Tibial artery (tissue), 4 donors: ENCODE measurements at regions not wholly inside any gene's neighbourhood (a gene's known extent, or its start where the extent isn't known, plus 50 kb on each side); places are given as distances from the start of the nearest gene placed in this dataset.
A peak's percentile ranks its signal among the peaks of the same experiment; 100 is the strongest.

Source experiments
- DNase-seq, 2 donors: peaks; one replicate each; pipeline ENCODE4 v3.0.0-alpha.2; 2019
- H3K27ac ChIP-seq, 2 donors: fragments of 200-600 bp; sonication (generic) in 1 of 2; 1 replicate in 1 of 2; 2 replicates in 1 of 2; pipeline ENCODE4 v1.5.1; 2018 to 2019; ENCODE audit warnings: mild to moderate bottlenecking in 1 of 2
- H3K27me3 ChIP-seq, 2 donors: fragments of 200-600 bp; sonication (generic) in 1 of 2; one replicate each; pipeline versions ENCODE4 v1.5.1 to v1.6.0; 2016 to 2019
- H3K36me3 ChIP-seq, 3 donors: fragments of 200-600 bp; sonication (generic) in 2 of 3; one replicate each; pipeline ENCODE4 v1.5.1; 2016 to 2019; ENCODE audit warnings: mild to moderate bottlenecking in 2 of 3
- H3K4me1 ChIP-seq, 4 donors: fragments of 200-600 bp; sonication (generic) in 2 of 4; 1 replicate in 3 of 4; 2 replicates in 1 of 4; pipeline ENCODE4 v1.5.1; 2016 to 2019
- H3K4me3 ChIP-seq, 2 donors: fragments of 200-600 bp; sonication (generic) in 1 of 2; 1 replicate in 1 of 2; 2 replicates in 1 of 2; pipeline ENCODE4 v1.5.1; 2018 to 2019; ENCODE audit warnings: mild to moderate bottlenecking in 2 of 2
- H3K9me3 ChIP-seq, 3 donors: fragments of 200-600 bp; sonication (generic) in 1 of 3; one replicate each; pipeline ENCODE4 v1.5.1; 2016 to 2019
- intact Hi-C: fragments of 100-400 bp; cut with DNase I; formaldehyde crosslinking; loops from one replicate; pipeline ENCODE4 v1.15.0; 2023; ENCODE audit warnings: low total_unique reads
- TF ChIP-seq, protein P1 (sequence below), 2 experiments: fragments of 200-600 bp in 1 of 2; fragments of 450-650 bp in 1 of 2; IDR thresholded peaks; one replicate each; pipeline ENCODE4 v1.5.1; 2017 to 2019; ENCODE audit warnings: antibody characterized with exemption in 2 of 2, mild to moderate bottlenecking in 1 of 2, moderate library complexity in 1 of 2

DNA sequence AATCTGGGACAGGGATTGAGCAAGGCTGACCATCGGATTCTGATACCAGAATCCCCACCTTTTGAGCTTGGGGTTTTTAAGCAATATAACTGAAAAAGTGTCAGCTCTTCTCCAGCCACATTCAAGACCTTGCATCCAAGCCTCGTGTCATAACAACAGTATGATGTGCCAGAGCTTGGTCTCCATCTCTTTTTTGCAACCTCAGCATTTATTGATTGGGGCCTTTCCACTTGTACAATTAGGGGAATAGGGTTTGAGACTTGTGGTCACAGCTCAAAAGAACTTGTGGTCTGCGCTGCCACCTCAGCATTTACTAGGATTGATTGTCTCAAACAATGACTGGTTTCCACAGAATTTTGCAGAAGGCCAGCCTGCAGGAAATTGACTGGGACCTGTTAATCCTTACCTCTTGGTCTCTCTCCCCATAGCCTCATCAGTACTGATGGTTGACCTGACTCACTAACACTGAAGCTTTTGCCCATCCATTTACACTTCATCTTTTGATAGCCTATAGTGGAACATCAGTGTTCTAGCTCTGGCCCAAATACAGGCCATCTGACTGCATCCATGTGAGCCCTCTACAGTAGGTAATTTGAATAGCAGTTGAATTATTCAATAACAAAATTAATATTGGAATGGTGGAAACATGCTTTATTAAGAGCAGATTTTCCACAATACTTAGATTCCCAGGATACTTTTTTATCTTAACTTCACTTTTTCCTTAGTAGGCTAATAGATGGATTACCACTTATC, 381.6 kb upstream of the PRR16 start:
- Histone ChIP-seq H3K27me3 (no peaks in the 10 kb centered on the region), H3K4me3 (no peak overlapping the region), H3K27ac (no peak overlapping the region), H3K36me3 (no peaks in the 10 kb centered on the region), H3K4me1 (peaks cover 0 to 20% (median 3%) of the 10 kb centered on the region in 4 donors), H3K9me3 (no peaks in the 10 kb centered on the region)
- intact Hi-C loops, result no loop called here
- DNase-seq, result no peak
- TF ChIP-seq, protein P1, sequence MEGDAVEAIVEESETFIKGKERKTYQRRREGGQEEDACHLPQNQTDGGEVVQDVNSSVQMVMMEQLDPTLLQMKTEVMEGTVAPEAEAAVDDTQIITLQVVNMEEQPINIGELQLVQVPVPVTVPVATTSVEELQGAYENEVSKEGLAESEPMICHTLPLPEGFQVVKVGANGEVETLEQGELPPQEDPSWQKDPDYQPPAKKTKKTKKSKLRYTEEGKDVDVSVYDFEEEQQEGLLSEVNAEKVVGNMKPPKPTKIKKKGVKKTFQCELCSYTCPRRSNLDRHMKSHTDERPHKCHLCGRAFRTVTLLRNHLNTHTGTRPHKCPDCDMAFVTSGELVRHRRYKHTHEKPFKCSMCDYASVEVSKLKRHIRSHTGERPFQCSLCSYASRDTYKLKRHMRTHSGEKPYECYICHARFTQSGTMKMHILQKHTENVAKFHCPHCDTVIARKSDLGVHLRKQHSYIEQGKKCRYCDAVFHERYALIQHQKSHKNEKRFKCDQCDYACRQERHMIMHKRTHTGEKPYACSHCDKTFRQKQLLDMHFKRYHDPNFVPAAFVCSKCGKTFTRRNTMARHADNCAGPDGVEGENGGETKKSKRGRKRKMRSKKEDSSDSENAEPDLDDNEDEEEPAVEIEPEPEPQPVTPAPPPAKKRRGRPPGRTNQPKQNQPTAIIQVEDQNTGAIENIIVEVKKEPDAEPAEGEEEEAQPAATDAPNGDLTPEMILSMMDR (IDR thresholded peaks at IDR 0.05), result no peak

DNA sequence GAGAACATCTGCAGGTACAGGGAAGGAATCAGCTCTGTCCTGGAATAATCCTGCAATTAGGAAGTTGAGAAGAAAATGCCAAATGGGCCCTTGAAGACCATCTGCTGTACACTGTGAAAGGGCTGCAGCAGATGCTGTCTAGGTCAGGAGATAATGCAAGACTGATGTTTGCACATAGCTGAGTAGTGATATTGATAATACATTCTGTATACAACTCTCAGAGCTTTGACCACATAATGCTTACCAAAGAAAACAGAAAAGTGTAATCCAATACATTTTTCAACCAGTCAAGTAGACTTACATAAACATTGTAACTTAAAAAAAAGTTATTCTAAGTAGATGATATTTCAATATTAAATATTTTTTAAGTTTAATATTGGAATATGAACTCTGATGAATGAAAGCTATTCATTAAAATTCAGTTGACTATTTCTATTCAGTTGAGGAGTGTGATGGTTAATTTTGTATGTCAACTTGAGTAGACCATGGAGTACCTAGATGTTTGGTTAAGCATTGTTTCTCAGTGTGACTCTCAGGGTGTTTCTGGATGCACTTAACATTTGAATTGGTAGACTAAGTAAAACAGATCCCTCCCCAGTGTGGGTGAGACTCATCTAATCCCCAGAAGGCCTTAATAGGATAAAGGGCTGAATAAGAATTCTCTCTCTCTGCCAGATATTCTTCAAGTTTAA, 380.1 kb upstream of the PRR16 start:
- intact Hi-C loops, result no loop called here
- TF ChIP-seq, protein P1 (IDR thresholded peaks at IDR 0.05), result no peak

DNA sequence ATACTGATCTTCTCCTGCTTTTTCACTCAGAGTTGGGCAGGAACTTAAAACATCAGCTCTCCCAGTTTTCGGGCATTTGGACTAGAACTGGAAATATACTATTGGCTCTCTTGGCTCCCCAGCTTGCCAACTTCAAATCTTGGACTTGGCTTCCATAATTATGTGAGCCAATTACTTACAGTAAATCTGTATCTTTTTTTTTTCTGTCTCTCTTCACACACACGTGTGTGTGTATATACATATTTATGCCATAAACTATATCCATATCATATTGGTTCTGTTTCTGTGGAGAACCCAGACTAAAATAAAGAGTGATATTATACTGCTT, 379.6 kb upstream of the PRR16 start:
- Histone ChIP-seq H3K27ac (peak overlapping the region; percentile 16 to 43), H3K9me3 (no peaks in the 10 kb centered on the region), H3K36me3 (no peaks in the 10 kb centered on the region), H3K4me3 (no peak overlapping the region), H3K27me3 (no peaks in the 10 kb centered on the region), H3K4me1 (peaks cover 0 to 20% (median 3%) of the 10 kb centered on the region in 4 donors)
- intact Hi-C loops, result no loop called here
- no peak for DNase-seq
- TF ChIP-seq, protein P1 (IDR thresholded peaks at IDR 0.05), result no peak

More for the DNA sequence above, 380.1 kb upstream of the PRR16 start:
- Histone ChIP-seq H3K27ac (peak overlapping the region; percentile 16 to 43), H3K36me3 (no peaks in the 10 kb centered on the region), H3K9me3 (no peaks in the 10 kb centered on the region), H3K4me3 (no peak overlapping the region), H3K27me3 (no peaks in the 10 kb centered on the region), H3K4me1 (peaks cover 0 to 20% (median 3%) of the 10 kb centered on the region in 4 donors)
- no peak for DNase-seq

DNA sequence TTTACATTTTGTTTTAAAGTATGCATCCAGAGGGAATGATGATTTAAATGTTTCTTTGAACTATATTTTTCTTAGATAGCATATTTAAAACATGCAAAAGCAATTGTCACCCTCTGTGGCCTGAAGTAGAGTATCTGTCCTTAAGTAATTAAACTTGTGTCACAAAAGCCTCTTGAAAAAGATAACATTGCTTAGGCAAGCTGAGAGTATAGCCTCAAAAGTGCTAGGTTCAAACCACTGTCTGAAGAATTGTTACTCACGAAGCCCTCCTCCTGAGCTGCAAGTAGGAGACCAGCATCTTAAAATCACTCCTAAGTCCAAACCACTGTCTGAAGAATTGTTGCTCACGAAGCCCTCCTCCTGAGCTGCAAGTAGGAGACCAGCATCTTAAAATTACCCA, 378.0 kb upstream of the PRR16 start:
- TF ChIP-seq, protein P1 (IDR thresholded peaks at IDR 0.05), result no peak
- peaks cover 0 to 20% (median 3%) of the 10 kb centered on the region in 4 donors for H3K4me1 ChIP-seq
- intact Hi-C loops, result no loop called here
- H3K4me3 ChIP-seq, result no peak overlapping the region
- no peaks in the 10 kb centered on the region for H3K27me3 ChIP-seq
- DNase-seq, result no peak
- no peaks in the 10 kb centered on the region for H3K9me3 ChIP-seq
- no peak overlapping the region for H3K27ac ChIP-seq
- no peaks in the 10 kb centered on the region for H3K36me3 ChIP-seq

DNA sequence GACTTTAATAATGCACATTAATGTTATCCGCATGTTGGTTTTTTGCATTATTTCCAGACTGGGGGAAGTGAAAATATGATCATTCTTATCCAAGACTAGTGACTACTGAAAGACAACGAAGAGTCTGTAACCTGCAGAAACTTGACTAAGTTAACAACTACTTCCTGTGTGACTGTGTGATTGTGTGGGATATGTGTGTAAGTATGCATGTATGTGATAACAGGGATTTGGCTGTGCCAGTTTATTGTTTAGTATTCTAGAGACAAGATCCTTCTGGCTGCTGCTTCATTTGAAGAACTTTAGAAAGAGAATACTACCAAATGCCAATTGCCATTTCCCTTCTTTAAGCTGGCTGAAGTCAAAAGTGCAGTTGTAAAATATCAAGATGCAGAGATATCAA, 375.7 kb upstream of the PRR16 start:
- H3K36me3 ChIP-seq, result no peaks in the 10 kb centered on the region
- DNase-seq, result no peak
- no peak overlapping the region for H3K4me3 ChIP-seq
- H3K27ac ChIP-seq, result no peak overlapping the region
- intact Hi-C loops, result no loop called here
- peaks cover 0 to 18% (median 3%) of the 10 kb centered on the region in 4 donors for H3K4me1 ChIP-seq
- TF ChIP-seq, protein P1 (IDR thresholded peaks at IDR 0.05), result no peak
- H3K27me3 ChIP-seq, result no peaks in the 10 kb centered on the region
- no peaks in the 10 kb centered on the region for H3K9me3 ChIP-seq
